K562 (cell line): ENCODE measurements at regions not wholly inside any gene's neighbourhood (a gene's known extent, or its start where the extent isn't known, plus 50 kb on each side); places are given as distances from the start of the nearest gene placed in this dataset.
A peak's percentile ranks its signal among the peaks of the same experiment; 100 is the strongest.

ENCODE experiments used
- C11orf30 ChIP-seq: fragments of 450-650 bp; IDR thresholded peaks from 2 replicates; pipeline ENCODE4 v1.6.1; 2016; ENCODE audit warnings: low read depth, mild to moderate bottlenecking
- CCNT2 ChIP-seq: IDR thresholded peaks from 2 replicates; pipeline ENCODE4 v1.6.1; 2011; ENCODE audit warnings: borderline replicate concordance, low read depth, mild to moderate bottlenecking, moderate library complexity, mixed read lengths, low read length; ENCODE audit not compliant: insufficient read length; ENCODE audit errors: extremely low read depth
- CREB1 ChIP-seq, 2 experiments: sonication (generic) in 1 of 2; formaldehyde crosslinking in 1 of 2; IDR thresholded peaks; 2 replicates each; pipeline versions ENCODE4 v1.6.1 to v1.8.0; 2012 to 2022; ENCODE audit warnings: inconsistent platforms in 1 of 2, mild to moderate bottlenecking in 1 of 2, missing genetic modification reagents in 1 of 2, moderate library complexity in 1 of 2
- ELF1 ChIP-seq: fragments of 200-800 bp; sonication (Bioruptor generic); IDR thresholded peaks from 2 replicates; pipeline ENCODE4 v1.6.1; 2016; ENCODE audit warnings: missing genetic modification characterization, missing compliant biosample characterization
- ETS2 ChIP-seq: IDR thresholded peaks from 2 replicates; pipeline ENCODE4 v1.6.1; 2016; ENCODE audit warnings: borderline replicate concordance, missing genetic modification characterization, mild to moderate bottlenecking, moderate library complexity, missing compliant biosample characterization; ENCODE audit not compliant: poor library complexity, severe bottlenecking
- LARP7 ChIP-seq: fragments of 450-650 bp; IDR thresholded peaks from 2 replicates; pipeline ENCODE4 v1.6.1; 2016
- MEIS2 ChIP-seq: fragments of 450-650 bp; IDR thresholded peaks from 2 replicates; pipeline ENCODE4 v1.6.1; 2014; ENCODE audit warnings: mild to moderate bottlenecking; ENCODE audit not compliant: partially characterized antibody
- NR2C2 ChIP-seq, 2 experiments: fragments of 200-800 bp in 1 of 2; sonication (Bioruptor generic) in 1 of 2; sonication (generic) in 1 of 2; formaldehyde crosslinking in 1 of 2; IDR thresholded peaks; 2 replicates each; pipeline versions ENCODE4 v1.6.1 to v1.8.0; 2016 to 2022; ENCODE audit warnings: mild to moderate bottlenecking in 1 of 2, missing compliant biosample characterization in 1 of 2, missing genetic modification characterization in 1 of 2, missing genetic modification reagents in 1 of 2
- POLR2AphosphoS5 ChIP-seq: IDR thresholded peaks from 2 replicates; pipeline ENCODE4 v1.6.1; 2011; ENCODE audit warnings: mild to moderate bottlenecking, low read depth, low read length, moderate library complexity; ENCODE audit not compliant: control insufficient read depth, insufficient read depth
- RBM25 ChIP-seq: fragments of 200-400 bp; formaldehyde crosslinking; IDR thresholded peaks from 2 replicates; pipeline ENCODE4 v1.6.1; 2018; ENCODE audit warnings: low read length, low read depth, moderate library complexity; ENCODE audit not compliant: severe bottlenecking
- SIN3A ChIP-seq, 2 experiments: fragments of 150-350 bp in 1 of 2; IDR thresholded peaks; 2 replicates each; pipeline ENCODE4 v1.6.1; 2011 to 2016; ENCODE audit warnings: borderline replicate concordance in 2 of 2, low read depth in 2 of 2, low read length in 2 of 2, mild to moderate bottlenecking in 2 of 2, moderate library complexity in 2 of 2; ENCODE audit not compliant: control insufficient read depth in 1 of 2
- TBP ChIP-seq: optimal IDR thresholded peaks from 2 replicates; pipeline ENCODE3; 2011; ENCODE audit warnings: low read depth, low read length, improper control_type of control experiment
- TCF3 ChIP-seq: sonication (generic); formaldehyde crosslinking; IDR thresholded peaks from 2 replicates; pipeline ENCODE4 v1.4.0; 2020; ENCODE audit warnings: mild to moderate bottlenecking, missing genetic modification reagents
- TF ChIP-seq, protein P1 (sequence below): fragments of 450-650 bp; IDR thresholded peaks from 2 replicates; pipeline ENCODE4 v1.6.1; 2016; ENCODE audit warnings: borderline replicate concordance
- TF ChIP-seq, protein P2 (sequence below): sonication (generic); formaldehyde crosslinking; IDR thresholded peaks from 2 replicates; pipeline ENCODE4 v1.8.0; 2022; ENCODE audit warnings: missing genetic modification reagents, mild to moderate bottlenecking, borderline replicate concordance
- TF ChIP-seq, protein P3 (sequence below): fragments of 150-350 bp; IDR thresholded peaks from 2 replicates; pipeline ENCODE4 v1.6.1; 2014; ENCODE audit warnings: low read depth, mild to moderate bottlenecking, low read length, borderline replicate concordance

DNA sequence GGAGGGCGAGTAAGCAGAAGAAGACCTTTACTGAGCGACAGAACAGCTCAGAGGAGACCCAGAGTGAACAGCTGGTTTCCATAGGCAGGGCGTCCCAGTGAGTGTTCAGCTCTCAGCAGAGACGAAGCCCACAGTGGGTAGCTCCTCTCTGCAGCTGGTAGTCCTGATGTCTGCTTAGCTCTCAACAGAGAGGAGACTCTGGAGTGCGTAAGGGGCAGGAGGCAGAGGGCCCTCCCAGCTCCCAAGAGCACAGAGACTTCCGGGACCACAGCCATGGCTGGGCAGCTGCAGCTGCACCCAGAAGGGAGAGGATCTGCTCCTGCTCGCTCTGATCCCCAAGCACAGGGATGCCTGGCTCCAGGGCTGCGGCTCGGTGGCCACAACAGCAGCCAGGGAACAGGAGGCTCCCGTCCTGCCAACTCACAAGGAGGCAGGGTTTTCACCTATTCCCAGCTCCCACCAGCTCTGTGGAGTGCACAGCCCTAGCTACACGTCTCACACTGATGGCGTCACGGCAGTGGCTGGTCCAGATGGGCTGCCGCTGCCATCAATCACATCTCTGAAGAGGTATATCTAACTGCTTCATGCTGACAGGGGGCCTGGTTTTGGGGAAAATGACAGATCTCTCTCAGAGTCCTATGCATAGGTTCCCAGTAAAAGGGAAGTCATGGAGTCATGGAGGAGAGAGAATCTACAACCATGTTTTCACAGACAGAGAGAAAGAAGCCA lies 2660.1 kb upstream of the PCDH20 start (continued):
- no peak for TF ChIP-seq CCNT2
- TF ChIP-seq SIN3A (IDR thresholded peaks at IDR 0.05; ENCODE audit: borderline replicate concordance in 2 of 2, control insufficient read depth in 1 of 2, low read depth in 2 of 2, low read length in 2 of 2): 0 out of 4 replicates have a peak, but pooled peaks of 1 of the 2 experiments have one; percentile 31
- TF ChIP-seq ETS2 (tag): no peak
- TF ChIP-seq, protein P1, sequence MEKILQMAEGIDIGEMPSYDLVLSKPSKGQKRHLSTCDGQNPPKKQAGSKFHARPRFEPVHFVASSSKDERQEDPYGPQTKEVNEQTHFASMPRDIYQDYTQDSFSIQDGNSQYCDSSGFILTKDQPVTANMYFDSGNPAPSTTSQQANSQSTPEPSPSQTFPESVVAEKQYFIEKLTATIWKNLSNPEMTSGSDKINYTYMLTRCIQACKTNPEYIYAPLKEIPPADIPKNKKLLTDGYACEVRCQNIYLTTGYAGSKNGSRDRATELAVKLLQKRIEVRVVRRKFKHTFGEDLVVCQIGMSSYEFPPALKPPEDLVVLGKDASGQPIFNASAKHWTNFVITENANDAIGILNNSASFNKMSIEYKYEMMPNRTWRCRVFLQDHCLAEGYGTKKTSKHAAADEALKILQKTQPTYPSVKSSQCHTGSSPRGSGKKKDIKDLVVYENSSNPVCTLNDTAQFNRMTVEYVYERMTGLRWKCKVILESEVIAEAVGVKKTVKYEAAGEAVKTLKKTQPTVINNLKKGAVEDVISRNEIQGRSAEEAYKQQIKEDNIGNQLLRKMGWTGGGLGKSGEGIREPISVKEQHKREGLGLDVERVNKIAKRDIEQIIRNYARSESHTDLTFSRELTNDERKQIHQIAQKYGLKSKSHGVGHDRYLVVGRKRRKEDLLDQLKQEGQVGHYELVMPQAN: peak; percentile 42; the same call in 1 of the 2 replicates
- peak; percentile 12; the same call in 1 of the 2 replicates for TF ChIP-seq TCF3
- TF ChIP-seq, protein P2, sequence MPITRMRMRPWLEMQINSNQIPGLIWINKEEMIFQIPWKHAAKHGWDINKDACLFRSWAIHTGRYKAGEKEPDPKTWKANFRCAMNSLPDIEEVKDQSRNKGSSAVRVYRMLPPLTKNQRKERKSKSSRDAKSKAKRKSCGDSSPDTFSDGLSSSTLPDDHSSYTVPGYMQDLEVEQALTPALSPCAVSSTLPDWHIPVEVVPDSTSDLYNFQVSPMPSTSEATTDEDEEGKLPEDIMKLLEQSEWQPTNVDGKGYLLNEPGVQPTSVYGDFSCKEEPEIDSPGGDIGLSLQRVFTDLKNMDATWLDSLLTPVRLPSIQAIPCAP (CRISPR knock-in tag): no peak
- TF ChIP-seq C11orf30: peak; percentile 96
- peak; percentile 16 for TF ChIP-seq TBP
- peak; percentile 93 for TF ChIP-seq MEIS2
- TF ChIP-seq RBM25: peak; percentile 14
- peak; percentile 91 for TF ChIP-seq CREB1 (IDR thresholded peaks at IDR 0.05)
- peak; percentile 95 for TF ChIP-seq CREB1 (CRISPR knock-in tag; IDR thresholded peaks at IDR 0.05)
- TF ChIP-seq POLR2AphosphoS5: peak; percentile 46; the same call in 1 of the 2 replicates
- peak; percentile 27; the same call in 1 of the 2 replicates for TF ChIP-seq NR2C2 (CRISPR knock-in tag; IDR thresholded peaks at IDR 0.05)
- no peak for TF ChIP-seq NR2C2 (tag; IDR thresholded peaks at IDR 0.05)
- peak; percentile 85 for TF ChIP-seq ELF1 (tag)
- TF ChIP-seq, protein P3, sequence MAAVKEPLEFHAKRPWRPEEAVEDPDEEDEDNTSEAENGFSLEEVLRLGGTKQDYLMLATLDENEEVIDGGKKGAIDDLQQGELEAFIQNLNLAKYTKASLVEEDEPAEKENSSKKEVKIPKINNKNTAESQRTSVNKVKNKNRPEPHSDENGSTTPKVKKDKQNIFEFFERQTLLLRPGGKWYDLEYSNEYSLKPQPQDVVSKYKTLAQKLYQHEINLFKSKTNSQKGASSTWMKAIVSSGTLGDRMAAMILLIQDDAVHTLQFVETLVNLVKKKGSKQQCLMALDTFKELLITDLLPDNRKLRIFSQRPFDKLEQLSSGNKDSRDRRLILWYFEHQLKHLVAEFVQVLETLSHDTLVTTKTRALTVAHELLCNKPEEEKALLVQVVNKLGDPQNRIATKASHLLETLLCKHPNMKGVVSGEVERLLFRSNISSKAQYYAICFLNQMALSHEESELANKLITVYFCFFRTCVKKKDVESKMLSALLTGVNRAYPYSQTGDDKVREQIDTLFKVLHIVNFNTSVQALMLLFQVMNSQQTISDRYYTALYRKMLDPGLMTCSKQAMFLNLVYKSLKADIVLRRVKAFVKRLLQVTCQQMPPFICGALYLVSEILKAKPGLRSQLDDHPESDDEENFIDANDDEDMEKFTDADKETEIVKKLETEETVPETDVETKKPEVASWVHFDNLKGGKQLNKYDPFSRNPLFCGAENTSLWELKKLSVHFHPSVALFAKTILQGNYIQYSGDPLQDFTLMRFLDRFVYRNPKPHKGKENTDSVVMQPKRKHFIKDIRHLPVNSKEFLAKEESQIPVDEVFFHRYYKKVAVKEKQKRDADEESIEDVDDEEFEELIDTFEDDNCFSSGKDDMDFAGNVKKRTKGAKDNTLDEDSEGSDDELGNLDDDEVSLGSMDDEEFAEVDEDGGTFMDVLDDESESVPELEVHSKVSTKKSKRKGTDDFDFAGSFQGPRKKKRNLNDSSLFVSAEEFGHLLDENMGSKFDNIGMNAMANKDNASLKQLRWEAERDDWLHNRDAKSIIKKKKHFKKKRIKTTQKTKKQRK: no peak
- TF ChIP-seq LARP7: no peak
